ENCODE measurements at regions not wholly inside any gene's neighbourhood (a gene's known extent, or its start where the extent isn't known, plus 50 kb on each side); places are given as distances from the start of the nearest gene placed in this dataset.

GRCh38 chrX:124726881-124727280 is 380.5 kb downstream of the SH2D1A start:
- no peaks in the 10 kb centered on the region for H4K20me1 ChIP-seq (ENCODE audit: insufficient read depth, poor library complexity, severe bottlenecking)
- H3K4me3 ChIP-seq = no peak overlapping the region
- DNase-seq (ENCODE audit: low spot score) = no peak
- TF ChIP-seq EZH2 (IDR thresholded peaks at IDR 0.05; ENCODE audit: borderline replicate concordance) = no peak
- TF ChIP-seq, protein P1, sequence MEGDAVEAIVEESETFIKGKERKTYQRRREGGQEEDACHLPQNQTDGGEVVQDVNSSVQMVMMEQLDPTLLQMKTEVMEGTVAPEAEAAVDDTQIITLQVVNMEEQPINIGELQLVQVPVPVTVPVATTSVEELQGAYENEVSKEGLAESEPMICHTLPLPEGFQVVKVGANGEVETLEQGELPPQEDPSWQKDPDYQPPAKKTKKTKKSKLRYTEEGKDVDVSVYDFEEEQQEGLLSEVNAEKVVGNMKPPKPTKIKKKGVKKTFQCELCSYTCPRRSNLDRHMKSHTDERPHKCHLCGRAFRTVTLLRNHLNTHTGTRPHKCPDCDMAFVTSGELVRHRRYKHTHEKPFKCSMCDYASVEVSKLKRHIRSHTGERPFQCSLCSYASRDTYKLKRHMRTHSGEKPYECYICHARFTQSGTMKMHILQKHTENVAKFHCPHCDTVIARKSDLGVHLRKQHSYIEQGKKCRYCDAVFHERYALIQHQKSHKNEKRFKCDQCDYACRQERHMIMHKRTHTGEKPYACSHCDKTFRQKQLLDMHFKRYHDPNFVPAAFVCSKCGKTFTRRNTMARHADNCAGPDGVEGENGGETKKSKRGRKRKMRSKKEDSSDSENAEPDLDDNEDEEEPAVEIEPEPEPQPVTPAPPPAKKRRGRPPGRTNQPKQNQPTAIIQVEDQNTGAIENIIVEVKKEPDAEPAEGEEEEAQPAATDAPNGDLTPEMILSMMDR (IDR thresholded peaks at IDR 0.05; ENCODE audit: poor library complexity) = no peak
- TF ChIP-seq EZH2phosphoT487 (IDR thresholded peaks at IDR 0.05; ENCODE audit: low read depth, severe bottlenecking, unreplicated experiment) = no peak
- 41% methylated on average over 1 of the region's 1 CpG for WGBS (ENCODE audit: low lambda C conversion rate, missing lambda C conversion rate)
- H3K9me3 ChIP-seq (ENCODE audit: low read depth) = no peaks in the 10 kb centered on the region
- no peaks in the 10 kb centered on the region for H3K36me3 ChIP-seq (replicated peaks; ENCODE audit: insufficient read depth, low read depth)
- H3K79me2 ChIP-seq = no peaks in the 10 kb centered on the region
- H3K4me2 ChIP-seq = no peak overlapping the region
- no peak overlapping the region for H2AFZ ChIP-seq
- no peak overlapping the region for H3K27ac ChIP-seq
- no peaks in the 10 kb centered on the region for H3K4me1 ChIP-seq (ENCODE audit: insufficient read depth)
- H3K27me3 ChIP-seq = no peaks in the 10 kb centered on the region
- H3K9me2 ChIP-seq (replicated peaks; ENCODE audit: insufficient read depth) = no peaks in the 10 kb centered on the region

DNA sequence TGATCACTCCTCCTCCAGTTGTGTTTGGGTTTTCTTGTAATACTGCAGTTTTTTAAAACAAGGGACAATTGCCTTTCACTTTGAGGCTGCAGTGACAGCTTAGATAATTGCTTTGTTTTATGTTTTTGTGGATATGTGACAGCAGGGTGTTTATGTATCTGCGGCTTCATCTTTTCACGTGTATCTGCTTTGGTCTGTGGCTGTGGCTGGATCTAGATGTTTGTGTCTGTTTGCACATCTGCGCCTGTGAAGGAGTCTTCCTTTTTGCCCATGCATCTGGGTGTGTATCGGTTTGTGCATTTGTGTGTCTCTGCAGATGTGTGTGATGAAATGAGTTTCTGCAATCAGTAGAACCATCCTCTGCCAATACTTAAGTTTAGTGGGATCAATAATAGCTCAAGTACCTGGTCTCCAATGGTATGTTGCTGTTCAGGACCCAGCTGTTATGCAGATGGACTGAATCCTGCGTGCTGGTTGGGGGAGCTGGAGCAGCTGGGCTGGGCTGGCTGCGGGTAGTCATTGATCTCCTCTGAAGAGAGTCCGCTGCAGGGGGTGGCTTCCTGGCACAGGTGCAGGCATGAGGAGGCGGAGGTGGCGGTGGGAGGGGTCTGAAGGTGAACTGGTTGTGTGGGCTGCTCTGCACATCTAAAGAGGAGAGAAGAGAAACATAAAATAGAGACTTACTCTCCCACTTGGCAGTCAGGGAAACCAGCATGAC is 390.3 kb downstream of the SH2D1A start:
- H3K27me3 ChIP-seq = no peaks in the 10 kb centered on the region
- H3K9me3 ChIP-seq (ENCODE audit: low read depth) = no peaks in the 10 kb centered on the region
- H4K20me1 ChIP-seq (ENCODE audit: insufficient read depth, poor library complexity, severe bottlenecking) = no peaks in the 10 kb centered on the region
- no peaks in the 10 kb centered on the region for H3K79me2 ChIP-seq
- DNase-seq (ENCODE audit: low spot score) = no peak
- WGBS (ENCODE audit: low lambda C conversion rate, missing lambda C conversion rate) = 62% methylated on average over 9 of the region's 9 CpGs
- H2AFZ ChIP-seq = no peak overlapping the region
- no peak overlapping the region for H3K27ac ChIP-seq
- no peaks in the 10 kb centered on the region for H3K4me1 ChIP-seq (ENCODE audit: insufficient read depth)
- no peaks in the 10 kb centered on the region for H3K36me3 ChIP-seq (replicated peaks; ENCODE audit: insufficient read depth, low read depth)
- TF ChIP-seq, protein P1 (IDR thresholded peaks at IDR 0.05; ENCODE audit: poor library complexity) = no peak
- TF ChIP-seq EZH2 (IDR thresholded peaks at IDR 0.05; ENCODE audit: borderline replicate concordance) = no peak
- no peak for TF ChIP-seq EZH2phosphoT487 (IDR thresholded peaks at IDR 0.05; ENCODE audit: low read depth, severe bottlenecking, unreplicated experiment)
- no peaks in the 10 kb centered on the region for H3K9me2 ChIP-seq (replicated peaks; ENCODE audit: insufficient read depth)
- no peak overlapping the region for H3K4me3 ChIP-seq
- no peak overlapping the region for H3K4me2 ChIP-seq

DNA sequence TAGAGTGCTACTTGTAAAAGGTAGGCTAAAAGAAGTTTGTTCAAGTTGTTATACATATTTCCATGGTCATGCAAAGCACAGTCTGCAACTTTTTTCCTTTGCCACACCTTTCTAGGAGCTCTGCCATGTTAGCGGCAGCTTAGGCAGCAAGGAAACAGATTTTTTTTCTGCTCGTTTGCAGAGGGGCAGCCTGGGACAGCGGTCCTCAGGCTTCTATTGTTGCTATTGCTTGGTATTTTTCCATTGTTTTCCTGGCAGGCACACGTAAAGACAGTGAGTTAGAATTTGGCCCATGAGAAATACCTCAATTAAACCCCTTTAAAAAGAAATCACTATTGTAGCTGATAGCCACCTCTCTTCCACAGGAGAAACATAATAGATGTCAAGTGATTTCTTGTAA is 391.4 kb downstream of the SH2D1A start:
- Histone ChIP-seq H3K79me2 (no peaks in the 10 kb centered on the region), H3K9me2 (replicated peaks; ENCODE audit: insufficient read depth) (no peaks in the 10 kb centered on the region), H3K27ac (no peak overlapping the region), H3K4me3 (no peak overlapping the region), H3K27me3 (no peaks in the 10 kb centered on the region), H3K4me2 (no peak overlapping the region), H3K9me3 (ENCODE audit: low read depth) (no peaks in the 10 kb centered on the region), H3K36me3 (replicated peaks; ENCODE audit: insufficient read depth, low read depth) (no peaks in the 10 kb centered on the region), H3K4me1 (ENCODE audit: insufficient read depth) (no peaks in the 10 kb centered on the region), H2AFZ (no peak overlapping the region), H4K20me1 (ENCODE audit: insufficient read depth, poor library complexity, severe bottlenecking) (no peaks in the 10 kb centered on the region)
- WGBS (ENCODE audit: low lambda C conversion rate, missing lambda C conversion rate) = 49% methylated on average over 4 of the region's 4 CpGs
- no peak for TF ChIP-seq EZH2 (IDR thresholded peaks at IDR 0.05; ENCODE audit: borderline replicate concordance)
- TF ChIP-seq EZH2phosphoT487 (IDR thresholded peaks at IDR 0.05; ENCODE audit: low read depth, severe bottlenecking, unreplicated experiment) = no peak
- TF ChIP-seq, protein P1 (IDR thresholded peaks at IDR 0.05; ENCODE audit: poor library complexity) = no peak
- DNase-seq (ENCODE audit: low spot score) = no peak
